ENCODE measurements at regions not wholly inside any gene's neighbourhood (a gene's known extent, or its start where the extent isn't known, plus 50 kb on each side); places are given as distances from the start of the nearest gene placed in this dataset.

GRCh38 chr20:29741594-29741893, 1515.9 kb upstream of the DEFB115 start:
- TF ChIP-seq, protein P1, sequence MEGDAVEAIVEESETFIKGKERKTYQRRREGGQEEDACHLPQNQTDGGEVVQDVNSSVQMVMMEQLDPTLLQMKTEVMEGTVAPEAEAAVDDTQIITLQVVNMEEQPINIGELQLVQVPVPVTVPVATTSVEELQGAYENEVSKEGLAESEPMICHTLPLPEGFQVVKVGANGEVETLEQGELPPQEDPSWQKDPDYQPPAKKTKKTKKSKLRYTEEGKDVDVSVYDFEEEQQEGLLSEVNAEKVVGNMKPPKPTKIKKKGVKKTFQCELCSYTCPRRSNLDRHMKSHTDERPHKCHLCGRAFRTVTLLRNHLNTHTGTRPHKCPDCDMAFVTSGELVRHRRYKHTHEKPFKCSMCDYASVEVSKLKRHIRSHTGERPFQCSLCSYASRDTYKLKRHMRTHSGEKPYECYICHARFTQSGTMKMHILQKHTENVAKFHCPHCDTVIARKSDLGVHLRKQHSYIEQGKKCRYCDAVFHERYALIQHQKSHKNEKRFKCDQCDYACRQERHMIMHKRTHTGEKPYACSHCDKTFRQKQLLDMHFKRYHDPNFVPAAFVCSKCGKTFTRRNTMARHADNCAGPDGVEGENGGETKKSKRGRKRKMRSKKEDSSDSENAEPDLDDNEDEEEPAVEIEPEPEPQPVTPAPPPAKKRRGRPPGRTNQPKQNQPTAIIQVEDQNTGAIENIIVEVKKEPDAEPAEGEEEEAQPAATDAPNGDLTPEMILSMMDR (conservative IDR thresholded peaks at IDR 0.05): no peak
- TF ChIP-seq ZFX (IDR thresholded peaks at IDR 0.05): no peak

All from C4-2B (cell line).